Kidney capillary endothelial cell (primary cell): ENCODE measurements at regions not wholly inside any gene's neighbourhood (a gene's known extent, or its start where the extent isn't known, plus 50 kb on each side); places are given as distances from the start of the nearest gene placed in this dataset.
"Not testable (repeated sequence)": the region's sequence is repeated elsewhere in the genome, so short reads cannot be mapped to it uniquely, and the experiment has no call there.

Experiments
- DNase-seq: peaks from one replicate; pipeline ENCODE4 v3.0.0-alpha.2; 2018; ENCODE audit warnings: low spot score

DNA sequence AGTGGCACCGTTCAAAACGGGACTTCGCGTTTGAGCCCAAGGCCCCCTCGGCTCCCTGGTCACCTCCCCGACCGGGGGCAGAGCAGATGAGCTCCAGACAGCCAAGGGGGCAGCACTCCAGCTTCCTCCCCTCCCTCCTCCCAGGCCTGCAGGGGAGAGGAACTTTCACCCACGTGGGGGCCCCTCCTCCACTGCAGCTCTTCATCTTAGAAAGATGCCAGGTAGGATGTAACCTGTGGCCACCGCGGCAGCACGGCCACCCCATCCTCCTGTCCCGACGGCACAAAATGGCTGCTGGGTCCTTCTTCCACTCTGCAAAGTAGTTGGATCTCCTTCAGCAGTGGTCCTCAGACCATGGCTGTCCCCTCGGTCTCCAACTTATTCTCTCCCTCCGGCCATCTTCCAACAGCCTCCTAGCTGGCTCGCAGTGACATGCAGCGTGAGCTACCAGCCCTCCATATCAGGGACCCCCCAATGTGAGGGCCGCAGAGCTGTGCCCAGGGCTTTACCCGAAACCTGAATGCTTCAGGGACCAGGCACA lies 94.5 kb upstream of the ID2 start:
- DNase-seq = no peak

DNA sequence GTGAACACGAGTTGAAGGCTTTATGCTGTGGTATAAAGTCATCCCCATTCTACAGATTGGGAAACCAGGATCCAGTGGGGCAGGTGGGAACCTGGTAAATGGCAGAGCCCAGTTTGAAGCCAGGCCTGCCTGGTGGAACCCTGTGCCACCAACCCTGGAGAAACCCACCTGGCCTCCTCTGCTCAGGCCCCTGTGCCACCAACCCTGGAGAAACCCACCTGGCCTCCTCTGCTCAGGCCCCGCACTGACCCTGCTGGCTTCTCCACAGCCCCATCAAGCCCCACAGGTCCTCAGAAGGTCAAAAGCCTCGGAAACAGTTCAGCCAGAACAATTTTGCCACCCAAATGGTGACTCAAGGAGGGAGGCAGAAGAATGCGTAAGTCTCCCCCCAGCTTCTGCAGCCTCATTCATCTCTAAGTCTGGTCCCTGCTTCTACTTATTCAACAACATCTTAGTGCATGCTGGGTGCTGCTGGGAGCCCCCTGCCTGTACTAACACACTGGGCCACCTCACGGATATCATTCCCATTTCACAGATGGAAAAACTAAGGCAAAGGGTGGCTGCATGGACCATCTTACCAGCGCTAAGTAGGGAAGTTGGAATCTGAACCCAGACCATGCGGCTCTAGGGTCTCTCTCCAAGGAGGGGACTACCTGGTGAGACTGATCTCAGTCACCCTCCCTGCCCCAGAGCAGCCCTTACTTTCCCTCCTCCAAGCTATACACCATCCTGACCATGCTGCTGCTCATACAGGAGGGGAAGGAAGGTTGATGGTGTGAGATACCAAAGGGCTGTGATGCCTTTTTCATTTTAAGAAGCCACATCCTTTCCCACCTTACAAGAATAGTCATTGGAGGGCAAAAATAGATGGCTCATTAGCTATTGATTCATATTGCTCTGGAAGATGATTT lies 93.7 kb upstream of the ID2 start:
- DNase-seq = no peak

GRCh38 chr2:8588831-8589191 lies 93.0 kb upstream of the ID2 start:
- DNase-seq = no peak

GRCh38 chr2:8589721-8590120 lies 92.1 kb upstream of the ID2 start:
- DNase-seq = no peak

- DNase-seq = no peak
Observed at GRCh38 chr2:8590938-8591337, 90.9 kb upstream of the ID2 start.

- no peak for DNase-seq
Observed at GRCh38 chr2:8592736-8593135, 89.1 kb upstream of the ID2 start.

GRCh38 chr2:8593243-8593642 lies 88.6 kb upstream of the ID2 start:
- DNase-seq = no peak

- no peak for DNase-seq
Observed at GRCh38 chr2:8594731-8595427, 87.0 kb upstream of the ID2 start.

GRCh38 chr2:8595428-8595805 lies 86.4 kb upstream of the ID2 start:
- DNase-seq = no peak

GRCh38 chr2:8595811-8596600 lies 85.8 kb upstream of the ID2 start:
- DNase-seq = no peak

GRCh38 chr2:8597094-8597493 lies 84.8 kb upstream of the ID2 start:
- DNase-seq = no peak

DNA sequence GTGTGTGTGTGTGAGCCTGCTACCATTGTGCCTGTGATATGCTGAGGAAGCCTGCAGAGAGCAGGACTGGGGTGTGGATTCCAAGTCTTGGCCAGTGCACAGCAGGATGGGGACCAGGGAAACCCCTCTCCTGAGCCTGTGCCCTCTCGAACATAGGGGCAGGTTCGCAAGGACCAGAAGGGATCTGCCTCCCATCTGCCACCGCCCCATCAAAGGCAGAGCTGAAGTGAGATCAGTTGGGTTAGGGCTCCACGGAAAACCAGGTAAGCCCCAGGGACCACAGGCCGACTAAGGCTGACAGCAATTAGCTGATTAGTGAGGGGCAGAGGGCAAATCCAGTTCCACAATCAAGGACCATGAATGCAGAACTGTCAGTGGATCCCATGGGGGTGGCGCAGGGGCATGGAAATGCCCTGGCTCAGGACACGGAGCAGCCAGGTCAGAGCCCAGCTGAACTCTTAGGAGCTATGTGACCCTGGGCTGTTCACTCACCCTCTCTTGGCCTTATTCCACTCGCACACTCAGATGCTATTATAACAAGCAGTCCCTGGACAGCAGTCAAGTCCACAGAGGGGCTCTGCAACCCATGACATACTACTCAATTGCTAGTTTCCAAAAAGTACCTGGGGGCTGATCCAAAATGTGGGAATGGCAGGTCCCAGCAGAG lies 84.2 kb upstream of the ID2 start:
- no peak for DNase-seq

DNA sequence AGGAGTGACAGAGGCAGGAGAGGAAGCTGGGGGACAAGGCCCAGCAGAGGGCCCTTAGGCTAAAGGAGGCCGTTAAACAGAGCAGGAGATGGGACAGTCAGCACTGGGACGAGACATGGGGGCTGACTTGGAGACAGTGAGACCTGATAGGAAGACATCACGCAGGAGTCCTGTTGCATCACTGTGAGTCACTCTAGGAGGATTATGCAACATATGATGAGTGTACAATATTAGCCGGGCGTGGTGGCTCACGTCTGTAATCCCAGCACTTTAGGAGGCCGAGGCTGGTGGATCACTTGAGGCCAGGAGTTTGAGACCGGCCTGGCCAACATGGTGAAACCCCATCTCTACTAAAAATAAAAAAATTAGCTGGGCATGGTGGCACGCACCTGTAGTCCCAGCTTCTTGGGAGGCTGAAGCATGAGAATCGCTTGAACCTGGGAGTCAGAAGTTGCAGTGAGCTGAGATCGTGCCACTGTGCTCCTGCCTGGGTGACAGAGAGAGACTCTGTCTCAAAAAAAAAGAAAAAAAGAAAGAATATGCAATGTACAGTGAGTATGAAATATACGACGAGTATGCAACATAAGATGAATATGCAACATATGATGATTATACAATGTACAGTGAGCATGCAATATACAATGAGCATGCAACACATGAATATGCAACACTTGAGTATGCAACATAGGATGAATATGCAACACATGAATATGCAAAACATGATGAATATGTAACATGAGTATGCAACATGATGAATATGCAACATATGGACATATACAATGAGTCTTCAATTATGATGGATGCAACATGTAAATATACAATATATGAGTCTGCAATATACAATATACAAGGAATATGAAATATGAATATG lies 83.3 kb upstream of the ID2 start:
- no peak for DNase-seq

- DNase-seq = no peak
Observed at GRCh38 chr2:8599421-8600242, 82.2 kb upstream of the ID2 start.

- DNase-seq = no peak
Observed at GRCh38 chr2:8600456-8600855, 81.4 kb upstream of the ID2 start.

GRCh38 chr2:8602809-8603208 lies 79.0 kb upstream of the ID2 start:
- no peak for DNase-seq

DNA sequence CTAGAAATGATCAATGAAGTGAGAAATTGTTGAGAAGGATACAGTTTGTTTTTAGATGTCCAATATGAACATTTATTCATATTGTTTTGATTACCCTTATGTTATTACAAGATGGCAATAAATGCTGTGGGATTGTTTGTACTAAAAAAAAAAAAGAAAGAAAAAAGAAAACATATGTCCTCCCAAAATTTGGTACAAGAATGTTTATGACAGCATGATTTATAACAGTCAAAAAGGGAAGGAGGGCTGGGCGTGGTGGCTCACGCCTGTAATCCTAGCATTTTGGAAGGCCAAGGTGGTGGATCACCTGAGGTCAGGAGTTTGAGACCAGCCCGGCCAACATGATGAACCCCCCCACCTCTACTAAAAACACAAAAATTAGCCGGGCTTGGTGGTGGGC lies 78.5 kb upstream of the ID2 start:
- DNase-seq = not testable (repeated sequence)

DNA sequence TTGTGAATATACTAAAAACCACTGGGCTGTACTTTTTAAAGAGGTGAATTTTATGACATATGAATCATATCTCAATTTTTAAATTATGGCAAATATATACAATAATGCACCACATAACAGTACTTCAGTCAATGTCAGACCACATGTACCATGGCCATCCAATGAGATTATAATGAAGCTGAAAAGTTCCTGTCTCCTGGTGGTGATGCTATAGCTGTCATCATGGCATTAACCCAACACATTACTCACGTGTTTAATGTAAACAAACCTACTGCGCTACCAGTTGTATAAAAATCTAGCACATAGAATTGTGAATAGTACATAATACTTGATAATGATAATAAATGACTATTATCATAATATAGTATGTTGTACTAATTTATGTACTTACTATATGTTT lies 77.6 kb upstream of the ID2 start:
- DNase-seq = no peak

DNA sequence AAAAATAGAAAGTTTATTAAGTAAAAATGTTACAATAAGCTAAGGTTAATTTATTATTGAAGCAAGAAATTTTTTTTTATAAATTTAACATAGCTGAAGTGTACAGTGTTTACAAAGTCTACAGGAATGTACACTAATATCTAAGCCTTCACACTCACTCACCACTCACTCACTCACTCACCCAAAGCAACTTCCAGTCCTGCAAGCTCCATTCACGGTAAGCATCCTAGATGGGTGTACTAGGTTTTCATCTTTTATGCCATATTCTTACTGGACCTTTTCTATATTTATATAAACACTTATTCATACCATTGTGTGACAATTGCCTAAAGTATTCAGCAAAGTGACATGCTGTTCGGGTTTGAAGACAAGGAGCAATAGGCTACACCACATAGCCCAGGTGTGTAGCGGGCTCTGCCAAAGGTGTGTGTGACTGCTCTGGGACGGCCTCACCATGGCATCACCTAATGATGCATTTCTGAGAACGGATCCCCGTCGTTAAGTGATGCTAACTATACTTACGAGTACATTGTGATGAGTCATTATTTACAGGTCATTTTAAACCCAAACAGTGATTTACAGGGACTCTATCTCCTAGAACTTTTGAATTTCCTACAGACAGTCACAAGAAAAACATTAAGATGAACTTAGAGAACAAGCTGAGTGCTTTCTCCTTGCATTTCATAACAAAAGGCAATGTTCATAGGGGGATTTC lies 76.3 kb upstream of the ID2 start:
- no peak for DNase-seq
